ENCODE measurements at regions not wholly inside any gene's neighbourhood (a gene's known extent, or its start where the extent isn't known, plus 50 kb on each side); places are given as distances from the start of the nearest gene placed in this dataset.

DNA sequence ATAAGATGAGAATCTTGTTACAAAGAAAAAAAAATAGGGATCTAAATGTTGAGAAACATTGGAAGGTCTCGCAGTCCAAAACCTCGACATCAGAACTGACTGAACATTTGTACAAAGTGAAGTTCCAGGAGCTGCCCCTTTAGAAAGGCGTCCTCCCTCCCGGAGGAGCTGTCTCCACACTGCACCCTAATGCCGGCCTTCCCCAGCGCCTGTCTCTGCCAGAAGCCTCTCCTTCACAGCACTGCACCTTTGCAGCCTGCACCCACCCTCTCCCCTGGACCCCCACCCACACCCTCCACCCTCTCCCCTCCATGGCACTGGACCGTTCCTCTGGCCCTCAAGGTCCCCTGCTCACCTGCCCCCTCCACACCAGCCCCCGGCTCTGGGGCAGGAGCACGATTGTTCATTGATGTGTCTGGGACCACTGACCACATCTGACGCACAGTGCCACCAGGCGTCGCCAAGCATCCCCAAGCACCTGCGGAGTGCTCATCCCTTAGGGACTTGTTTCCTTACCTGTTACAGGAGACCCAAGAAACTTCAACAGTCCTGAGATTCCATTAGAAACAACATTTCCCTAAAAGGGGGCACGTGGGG lies 90.3 kb upstream of the SNTG2 start:
- no peak for DNase-seq (ENCODE audit: low read depth)

DNA sequence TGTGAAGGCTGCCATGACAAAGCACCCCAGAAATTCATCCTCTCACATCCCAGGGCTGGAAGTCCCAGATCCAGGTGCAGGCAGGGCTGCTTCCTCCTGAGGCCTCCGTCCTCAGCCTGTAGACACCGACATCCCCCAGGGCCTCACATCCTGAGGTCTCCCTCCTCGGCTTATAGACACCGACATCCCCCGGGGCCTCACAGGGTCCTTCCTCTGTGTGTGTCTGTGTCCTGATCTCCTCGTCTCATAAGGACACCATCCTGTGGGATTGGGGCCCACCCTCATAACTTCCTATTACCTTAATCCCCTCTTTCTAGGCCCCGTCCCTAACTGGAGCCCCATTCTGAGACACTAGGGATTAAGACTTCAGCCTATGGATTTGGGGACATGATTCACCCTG lies 92.0 kb upstream of the SNTG2 start:
- no peak for DNase-seq (ENCODE audit: low read depth)

DNA sequence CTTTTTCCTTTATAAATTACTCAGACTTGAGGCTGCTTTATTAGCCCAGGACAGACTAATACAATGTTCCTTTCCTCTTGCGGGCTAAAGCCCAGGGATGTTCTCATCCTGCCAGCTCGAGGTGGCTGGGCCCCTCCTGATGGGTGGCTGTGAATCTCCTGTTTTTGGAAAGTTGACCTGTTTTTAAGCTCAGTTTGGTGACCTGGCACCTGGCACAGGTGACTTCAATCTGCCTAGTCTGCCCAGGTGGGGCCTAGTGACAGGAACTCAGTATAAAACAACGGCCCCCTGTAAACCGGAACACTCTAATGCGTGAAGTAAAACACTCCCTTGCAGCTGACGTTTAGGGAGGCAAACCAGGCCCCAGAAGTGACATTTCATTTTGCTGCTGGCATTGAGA lies 92.7 kb upstream of the SNTG2 start:
- no peak for DNase-seq (ENCODE audit: low read depth)

DNA sequence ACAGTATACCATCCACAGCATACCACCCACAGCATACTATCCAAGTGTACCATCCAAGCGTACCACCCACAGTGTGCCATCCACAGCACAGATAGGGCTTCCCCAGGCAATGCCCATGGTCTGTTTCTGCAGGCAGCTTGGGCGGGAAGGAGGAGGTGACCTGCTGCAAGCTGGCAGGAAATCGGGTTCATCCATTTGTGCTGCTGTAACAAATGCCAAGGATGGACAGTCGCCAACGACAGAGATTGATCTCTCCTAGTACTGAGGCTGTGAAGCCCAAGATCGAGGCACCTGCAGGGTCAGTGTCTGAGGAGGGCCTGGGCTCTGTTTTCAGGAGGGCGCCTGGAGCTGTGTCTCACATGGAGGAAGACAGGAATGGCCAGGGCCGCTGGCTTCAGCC lies 93.6 kb upstream of the SNTG2 start:
- DNase-seq (ENCODE audit: low read depth): no peak

DNA sequence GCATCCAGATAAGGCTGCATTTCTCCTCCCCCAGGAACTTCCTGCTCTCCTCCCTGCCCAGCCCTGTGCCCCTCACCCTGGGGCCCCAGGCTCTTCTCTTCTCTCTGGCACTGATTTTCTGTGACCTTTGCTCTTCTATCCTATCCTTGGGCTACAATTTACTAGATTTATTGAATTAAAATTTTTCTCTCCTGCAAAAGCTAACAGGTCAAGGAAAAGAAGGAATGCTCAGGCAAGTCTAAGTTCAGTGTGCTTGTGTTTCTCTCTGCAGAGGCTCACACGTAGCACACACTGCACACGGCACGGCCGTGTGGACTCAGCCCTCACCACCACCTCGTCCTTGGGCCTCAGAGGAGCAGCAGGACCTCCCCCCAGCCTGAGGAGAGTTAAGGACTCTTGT lies 94.2 kb upstream of the SNTG2 start:
- no peak for DNase-seq (ENCODE audit: low read depth)

DNA sequence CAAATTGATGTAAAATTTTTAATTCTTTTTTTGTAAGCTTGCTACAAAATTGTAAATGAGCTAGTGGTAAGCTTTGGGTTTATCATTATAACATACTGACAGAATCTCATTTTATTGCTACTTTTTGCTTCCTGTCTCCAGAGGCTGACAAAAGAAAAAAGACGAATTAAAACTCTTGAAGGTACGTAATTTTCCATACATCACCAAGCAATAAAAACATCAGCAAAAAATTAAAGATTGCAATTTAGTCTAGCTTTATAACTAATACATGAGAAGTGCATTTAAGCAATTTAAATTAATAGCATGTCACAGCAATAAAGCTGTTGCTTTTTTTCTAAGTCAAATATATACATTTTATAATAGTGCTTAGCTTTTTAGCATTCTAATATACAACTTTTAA lies 94.6 kb upstream of the SNTG2 start:
- DNase-seq (ENCODE audit: low read depth): no peak

DNA sequence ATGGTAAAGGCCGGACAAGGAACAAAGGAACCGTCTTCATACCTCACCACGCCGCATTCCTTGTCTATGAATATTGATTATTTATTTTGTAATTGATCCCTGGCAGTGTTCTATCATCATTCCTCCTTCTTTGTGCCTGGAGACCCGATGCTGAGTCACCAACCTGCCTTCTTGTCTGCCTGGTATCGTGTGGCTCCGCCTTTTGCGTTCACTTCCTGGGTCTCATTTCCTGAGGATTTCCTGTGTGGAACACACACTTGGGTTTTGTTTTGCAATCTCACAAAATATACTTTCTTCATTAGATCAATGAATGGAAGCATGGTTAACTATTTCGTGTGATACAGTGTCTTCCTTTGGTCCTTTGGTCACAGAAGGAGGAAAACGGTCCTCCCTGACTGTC lies 95.5 kb upstream of the SNTG2 start:
- DNase-seq (ENCODE audit: low read depth): no peak

DNA sequence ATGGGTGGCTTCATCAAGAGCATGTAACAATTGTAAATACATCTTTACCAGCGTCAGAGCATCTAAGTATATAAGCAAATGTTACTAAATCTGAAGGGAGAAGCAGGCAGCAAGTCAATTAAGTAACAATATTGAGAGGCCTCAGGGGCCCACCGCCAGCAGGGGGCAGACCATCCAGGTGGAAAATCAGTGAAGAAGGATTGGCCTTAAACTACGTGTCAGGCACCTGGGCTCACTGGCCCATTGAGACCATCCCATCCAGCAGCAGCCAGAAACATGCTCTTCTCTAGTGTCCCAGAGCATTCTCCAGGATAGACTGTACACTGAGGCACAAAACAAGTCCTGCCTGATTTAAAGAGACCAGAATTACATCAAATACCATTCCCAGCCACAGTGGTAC lies 96.2 kb upstream of the SNTG2 start:
- DNase-seq (ENCODE audit: low read depth): no peak

DNA sequence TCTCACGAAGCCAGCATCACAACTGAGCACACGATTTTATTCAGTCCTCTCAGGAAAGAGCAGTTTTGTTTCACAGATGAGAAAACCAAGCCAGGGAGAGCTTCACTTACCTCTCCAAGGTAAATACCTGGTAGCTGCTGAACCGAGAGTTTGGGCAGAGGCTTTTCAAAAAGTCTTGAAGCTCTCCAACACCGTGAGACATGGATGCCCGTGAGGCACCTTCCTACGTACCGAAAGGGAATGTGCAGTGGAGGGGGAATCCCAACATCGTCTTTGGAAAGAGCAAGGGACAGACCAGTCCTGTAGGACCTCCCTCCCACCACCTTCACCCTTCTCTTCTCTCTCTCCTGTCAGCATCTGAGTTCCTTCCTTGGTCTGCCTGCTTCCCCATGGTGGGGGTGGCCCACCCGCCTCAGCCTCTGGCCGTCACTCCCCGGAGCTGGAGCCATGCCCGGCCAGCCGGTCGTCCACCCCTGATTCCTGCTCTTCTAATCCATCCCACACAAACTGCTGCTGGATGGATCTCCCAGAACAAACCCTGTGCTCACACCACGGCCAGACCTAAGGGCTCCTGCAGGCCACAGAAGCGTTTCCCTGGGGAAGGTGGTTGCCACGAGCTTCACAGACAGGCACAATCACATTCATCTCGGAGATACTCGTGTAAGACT lies 97.3 kb upstream of the SNTG2 start:
- DNase-seq (ENCODE audit: low read depth): no peak

DNA sequence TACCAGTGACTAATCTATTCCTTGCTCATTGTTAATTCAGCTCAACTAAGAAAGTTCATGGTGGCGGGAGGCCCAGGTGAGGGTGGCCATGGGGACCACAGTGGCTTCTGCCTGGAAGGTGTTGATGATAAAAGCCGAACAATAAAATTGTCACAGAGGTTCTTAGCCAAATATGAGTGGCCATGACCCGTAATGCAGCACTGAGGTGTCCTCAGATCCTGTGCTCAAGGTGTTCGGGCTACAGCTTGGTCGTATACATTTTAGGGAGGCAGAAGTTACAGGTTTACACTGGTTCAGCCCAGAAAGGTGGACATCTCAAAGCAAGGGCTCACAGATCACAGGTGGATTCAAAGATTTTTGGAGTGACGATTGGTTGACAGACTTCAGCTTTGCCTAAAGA lies 98.5 kb upstream of the SNTG2 start:
- no peak for DNase-seq (ENCODE audit: low read depth)

DNA sequence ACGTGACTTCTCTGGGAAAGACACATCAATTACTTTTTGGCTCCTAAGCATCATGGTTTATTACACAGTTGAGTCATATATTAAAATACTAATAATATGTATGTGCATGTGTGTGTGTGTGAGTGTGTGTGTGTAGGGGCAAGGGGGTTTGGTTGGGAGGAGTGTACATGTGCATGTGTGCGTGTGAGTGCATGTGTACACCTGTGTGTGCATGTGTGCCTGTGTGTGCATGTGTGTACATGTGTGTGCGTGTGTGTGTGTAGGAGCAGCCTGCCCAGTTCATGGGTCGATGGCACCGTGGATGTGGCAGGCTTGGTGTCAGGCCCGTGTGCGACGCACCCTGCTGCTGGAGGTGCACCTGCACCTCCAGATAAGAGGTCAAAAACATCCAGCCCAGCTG lies 99.0 kb upstream of the SNTG2 start:
- DNase-seq (ENCODE audit: low read depth): no peak

DNA sequence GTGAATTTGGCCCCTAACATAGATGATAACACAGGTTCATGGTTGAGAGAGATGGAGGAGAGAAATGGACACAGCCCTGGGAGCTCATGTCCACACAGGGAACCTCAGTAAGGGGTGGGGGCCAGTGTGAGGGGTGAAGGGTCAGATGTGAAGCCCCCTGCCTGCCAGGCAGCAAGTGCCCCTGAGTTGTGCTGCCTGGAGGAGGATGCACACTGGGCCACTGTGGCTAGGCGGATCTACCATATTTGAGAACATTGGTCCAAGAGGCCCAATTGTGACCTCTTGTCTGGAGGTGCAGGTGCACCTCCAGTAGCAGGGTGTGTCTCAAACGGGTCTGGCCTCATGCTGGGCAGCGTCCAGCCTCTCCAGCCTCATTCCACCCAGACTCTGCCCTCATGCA lies 99.6 kb upstream of the SNTG2 start:
- no peak for DNase-seq (ENCODE audit: low read depth)

DNA sequence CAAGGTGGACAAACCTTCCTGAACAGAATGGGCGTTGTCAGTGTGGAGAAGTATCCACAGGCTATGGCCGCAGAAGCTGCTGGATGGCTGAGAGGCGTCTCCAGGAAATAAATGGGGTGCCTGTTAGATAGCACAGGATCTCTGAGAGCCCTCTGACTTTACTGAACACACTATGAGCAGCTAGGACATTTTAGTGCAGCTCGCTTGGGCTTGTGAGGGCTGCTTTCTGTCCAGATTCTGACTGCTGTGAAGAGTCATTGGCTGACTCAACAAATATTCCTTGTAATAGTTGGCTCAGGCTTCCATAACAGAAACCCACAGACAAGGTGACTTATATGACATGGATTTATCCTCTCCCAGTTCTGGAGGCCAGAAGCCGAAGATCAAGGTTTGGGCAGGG lies 100.2 kb upstream of the SNTG2 start:
- DNase-seq (ENCODE audit: low read depth): no peak

DNA sequence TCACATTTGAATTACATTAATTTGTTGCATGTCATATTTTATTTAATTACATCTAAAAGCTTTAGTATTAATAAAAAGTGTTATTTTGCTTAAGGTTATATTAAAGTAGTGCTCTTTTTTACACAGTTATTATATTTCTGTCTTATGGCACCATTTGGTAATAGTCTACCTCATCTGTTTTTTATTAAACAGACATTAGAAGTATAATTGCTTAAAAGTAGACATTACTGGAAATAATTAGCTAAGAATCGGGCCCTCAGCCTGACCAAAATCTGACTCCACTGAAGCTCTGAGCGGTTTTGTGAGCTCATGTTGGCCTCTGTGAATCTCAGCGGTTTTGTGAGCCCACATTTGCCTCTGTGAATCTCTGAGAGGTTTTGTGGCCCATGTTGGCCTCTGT lies 102.5 kb upstream of the SNTG2 start:
- DNase-seq (ENCODE audit: low read depth): no peak

DNA sequence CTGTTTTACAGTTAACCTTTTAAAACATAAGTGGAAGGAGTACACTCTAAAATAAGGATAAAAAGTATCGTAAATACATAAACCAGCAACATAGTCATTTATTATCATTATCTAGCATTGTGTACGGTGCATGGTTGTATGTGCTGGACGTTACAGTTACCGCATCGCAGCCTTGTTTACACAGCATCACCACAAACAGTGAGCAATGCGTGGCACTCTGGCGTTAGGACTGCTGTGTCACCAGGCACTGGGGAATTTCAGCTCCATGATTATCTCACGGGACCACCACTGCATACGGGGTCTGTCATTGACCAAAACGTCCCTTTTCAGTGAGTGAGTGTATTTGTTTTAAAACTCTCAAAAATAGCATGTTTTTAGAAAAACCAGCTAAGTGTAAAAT lies 103.0 kb upstream of the SNTG2 start:
- DNase-seq (ENCODE audit: low read depth): no peak

DNA sequence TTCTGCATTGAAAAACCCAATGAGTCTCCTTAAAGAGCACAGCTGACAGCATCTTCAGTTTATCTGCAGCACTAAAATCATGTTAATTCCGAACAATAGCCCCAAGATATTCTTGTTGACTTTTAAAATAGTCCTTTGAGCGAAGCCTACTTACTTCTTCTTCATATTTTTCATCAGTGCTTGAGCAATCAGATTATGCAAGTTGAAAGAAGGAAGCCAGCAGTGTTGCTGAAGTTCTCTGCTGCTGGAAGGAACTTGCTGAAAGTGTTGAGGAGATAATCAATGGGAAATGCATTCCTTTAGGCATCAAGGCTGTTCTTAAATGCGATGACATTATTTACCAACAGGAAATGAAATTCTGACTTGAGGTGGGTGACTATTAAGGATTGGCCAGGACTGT lies 105.9 kb upstream of the SNTG2 start:
- no peak for DNase-seq (ENCODE audit: low read depth)

DNA sequence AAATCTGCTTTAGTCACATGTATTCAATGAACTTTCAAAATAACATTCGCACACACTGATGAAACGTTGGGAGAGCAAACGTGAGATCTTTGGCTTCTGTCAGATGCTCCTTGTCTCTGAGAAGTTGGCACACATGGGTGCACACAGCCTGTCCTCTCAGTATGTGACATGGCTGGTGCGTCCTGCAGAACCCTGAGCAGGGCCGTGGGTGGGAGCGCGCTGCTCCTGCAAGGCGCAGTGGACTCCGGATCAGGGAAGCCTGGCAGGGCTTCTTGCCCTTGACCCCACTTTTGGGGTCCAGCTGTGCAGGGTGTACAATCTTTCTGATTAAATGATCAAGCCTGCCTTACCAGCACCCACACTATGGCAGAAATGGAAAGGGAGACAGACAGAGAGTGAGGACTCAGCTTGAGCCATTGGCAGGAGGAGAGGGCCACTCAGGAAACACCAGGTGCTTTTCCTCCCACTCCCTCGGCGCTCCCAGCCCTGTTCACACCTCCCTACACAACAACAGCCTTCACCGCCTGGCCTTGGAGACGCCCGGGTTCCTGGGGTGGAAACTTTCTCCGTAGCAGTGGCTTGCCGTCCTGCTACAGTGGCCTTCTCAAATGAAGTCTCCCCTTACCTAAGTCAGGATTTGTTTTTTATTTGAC lies 108.4 kb upstream of the SNTG2 start:
- no peak for DNase-seq (ENCODE audit: low read depth)

DNA sequence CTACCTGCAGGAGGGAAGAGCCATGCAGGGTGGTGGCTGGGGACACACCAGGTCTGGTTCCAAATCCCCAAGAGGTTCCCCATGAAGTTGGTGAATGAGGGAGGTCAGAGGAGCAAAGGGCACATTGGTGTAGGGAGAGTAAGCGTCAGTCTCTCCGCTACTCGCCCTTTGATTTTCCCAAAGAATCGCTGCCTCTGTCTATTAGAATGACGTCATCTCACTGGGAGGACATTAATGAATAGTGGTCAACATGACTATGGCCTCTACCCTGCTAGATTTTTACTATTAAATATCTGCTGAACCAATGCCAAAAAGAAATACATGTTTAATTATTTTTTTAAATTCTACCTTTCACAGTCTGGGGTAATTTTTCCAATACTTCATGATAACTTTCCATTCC lies 109.6 kb upstream of the SNTG2 start:
- no peak for DNase-seq (ENCODE audit: low read depth)

DNA sequence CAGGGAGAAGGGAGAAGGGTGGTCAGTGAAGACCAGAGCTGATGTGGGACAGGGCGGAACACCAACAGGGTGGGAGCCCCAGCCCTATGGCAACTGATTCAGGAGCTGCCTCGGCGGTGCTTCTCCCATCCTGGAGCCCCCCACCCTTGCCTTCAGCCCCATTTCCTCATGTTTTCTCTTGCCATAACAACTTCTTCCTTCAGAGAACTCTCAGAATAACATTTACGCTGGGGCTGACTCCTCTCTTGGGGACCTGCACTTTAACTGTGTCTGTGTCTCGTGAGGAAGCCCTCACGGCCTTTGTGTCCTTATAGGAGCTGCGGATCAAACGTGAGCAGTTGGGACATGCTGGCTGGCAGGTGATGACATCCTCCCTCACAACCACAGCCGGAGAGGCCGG lies 116.4 kb upstream of the SNTG2 start:
- DNase-seq (ENCODE audit: low read depth): no peak

DNA sequence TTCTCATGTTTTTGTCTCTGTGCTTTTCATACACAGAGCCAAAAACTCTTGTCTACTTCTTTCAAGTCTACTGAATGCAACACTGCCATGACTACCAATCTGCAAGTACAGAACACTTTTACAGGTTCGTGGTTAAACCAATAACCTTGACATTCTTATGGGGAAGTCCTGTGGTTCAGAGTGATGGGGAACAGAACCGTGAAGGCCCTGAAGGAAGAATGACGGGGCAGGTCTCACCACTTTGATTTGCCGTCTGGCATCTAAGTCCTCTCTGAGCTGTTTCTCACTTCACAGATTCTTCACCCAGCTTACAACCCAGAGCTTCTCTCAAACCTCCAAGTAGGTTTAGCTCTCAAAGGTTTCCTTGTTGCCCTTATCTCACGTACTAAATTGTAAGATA lies 117.5 kb upstream of the SNTG2 start:
- DNase-seq (ENCODE audit: low read depth): no peak

DNA sequence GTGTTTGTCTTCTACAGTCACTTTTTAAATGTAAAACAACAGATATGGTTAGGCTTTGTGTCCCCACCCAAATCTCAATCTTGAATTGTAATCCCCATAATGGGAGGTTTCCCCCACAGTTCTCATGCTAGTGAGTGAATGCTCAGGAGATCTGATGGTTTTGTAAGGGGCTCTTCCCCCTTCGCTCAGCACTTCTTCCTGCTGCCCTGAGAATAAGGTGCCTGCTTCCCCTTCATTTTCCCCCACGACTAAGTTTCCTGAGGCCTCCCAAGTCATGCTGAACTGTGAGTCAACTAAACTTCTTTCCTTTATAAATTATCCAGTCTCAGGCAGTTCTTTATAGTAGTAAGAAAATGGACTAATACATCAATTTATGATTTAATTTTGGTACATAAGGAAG lies 118.0 kb upstream of the SNTG2 start:
- DNase-seq (ENCODE audit: low read depth): no peak

DNA sequence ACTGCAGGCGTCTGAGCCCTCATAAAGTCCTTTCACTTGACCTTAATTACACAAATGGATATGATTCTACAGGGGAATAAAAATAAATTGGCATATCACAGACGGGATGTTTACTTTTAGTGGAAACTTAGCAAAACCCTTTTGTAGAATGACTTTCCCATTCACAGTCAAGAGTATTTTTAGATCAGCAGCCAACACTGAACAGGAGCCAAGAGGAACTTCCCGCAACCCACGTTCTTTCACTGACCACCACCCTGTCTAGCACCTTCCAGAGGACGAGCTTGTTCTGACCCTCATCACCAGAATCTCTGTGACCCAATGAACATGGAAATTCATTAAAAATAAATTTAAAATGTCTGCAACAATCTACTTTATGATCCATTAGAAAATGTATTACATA lies 119.0 kb upstream of the SNTG2 start:
- DNase-seq (ENCODE audit: low read depth): no peak

DNA sequence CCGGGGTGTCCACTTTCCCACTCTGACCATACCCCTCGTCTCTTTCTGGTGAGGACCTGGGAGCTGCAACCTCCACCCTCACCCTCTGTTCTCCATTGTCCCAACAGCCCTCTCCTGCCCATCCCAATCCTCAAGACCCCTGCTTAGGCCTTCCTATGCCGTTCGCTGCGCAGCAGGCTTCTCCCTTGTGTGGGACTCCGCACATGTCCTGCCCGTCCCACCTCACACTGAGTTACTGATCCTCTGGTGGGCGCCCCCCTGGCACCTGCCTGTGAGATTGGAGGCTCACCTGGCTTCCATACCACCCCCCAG lies 119.5 kb upstream of the SNTG2 start:
- no peak for DNase-seq (ENCODE audit: low read depth)

Data from HS-5 (cell line).